ENCODE measurements at regions not wholly inside any gene's neighbourhood (a gene's known extent, or its start where the extent isn't known, plus 50 kb on each side); places are given as distances from the start of the nearest gene placed in this dataset.

- intact Hi-C loops (cut with micrococcal nuclease; ENCODE audit: unreplicated experiment) (no loop called here), in situ Hi-C loops (cut with HindIII; ENCODE audit: low pct_unique_long_range_greater_than_20kb, low sequenced_read_pairs) (no loop called here)
- no peak overlapping the region for H3K4me3 ChIP-seq (ENCODE audit: low read depth in 2 of 2, low read length in 2 of 2)
- ATAC-seq (no peak), DNase-seq (ENCODE audit: low read depth, low spot score) (no peak)
- H3K4me1 ChIP-seq (ENCODE audit: control insufficient read depth, insufficient read depth, low read length): no peaks in the 10 kb centered on the region
- BruUV-seq (replicated peaks): no TSS peak
- ChIA-PET CTCF (no interaction called here), POLR2A (no interaction called here)
- H3K27me3 ChIP-seq (ENCODE audit: control insufficient read depth, insufficient read depth, low read length): no peaks in the 10 kb centered on the region
- no peaks in the 10 kb centered on the region for H3K36me3 ChIP-seq (ENCODE audit: control insufficient read depth, insufficient read depth, low read length)
- H3K9me3 ChIP-seq (ENCODE audit: control insufficient read depth, insufficient read depth, low read depth, low read length): no peaks in the 10 kb centered on the region
- TF ChIP-seq TCF7L2 (IDR thresholded peaks at IDR 0.05; ENCODE audit: low read depth, low read length): no peak
- TF ChIP-seq, protein P1, sequence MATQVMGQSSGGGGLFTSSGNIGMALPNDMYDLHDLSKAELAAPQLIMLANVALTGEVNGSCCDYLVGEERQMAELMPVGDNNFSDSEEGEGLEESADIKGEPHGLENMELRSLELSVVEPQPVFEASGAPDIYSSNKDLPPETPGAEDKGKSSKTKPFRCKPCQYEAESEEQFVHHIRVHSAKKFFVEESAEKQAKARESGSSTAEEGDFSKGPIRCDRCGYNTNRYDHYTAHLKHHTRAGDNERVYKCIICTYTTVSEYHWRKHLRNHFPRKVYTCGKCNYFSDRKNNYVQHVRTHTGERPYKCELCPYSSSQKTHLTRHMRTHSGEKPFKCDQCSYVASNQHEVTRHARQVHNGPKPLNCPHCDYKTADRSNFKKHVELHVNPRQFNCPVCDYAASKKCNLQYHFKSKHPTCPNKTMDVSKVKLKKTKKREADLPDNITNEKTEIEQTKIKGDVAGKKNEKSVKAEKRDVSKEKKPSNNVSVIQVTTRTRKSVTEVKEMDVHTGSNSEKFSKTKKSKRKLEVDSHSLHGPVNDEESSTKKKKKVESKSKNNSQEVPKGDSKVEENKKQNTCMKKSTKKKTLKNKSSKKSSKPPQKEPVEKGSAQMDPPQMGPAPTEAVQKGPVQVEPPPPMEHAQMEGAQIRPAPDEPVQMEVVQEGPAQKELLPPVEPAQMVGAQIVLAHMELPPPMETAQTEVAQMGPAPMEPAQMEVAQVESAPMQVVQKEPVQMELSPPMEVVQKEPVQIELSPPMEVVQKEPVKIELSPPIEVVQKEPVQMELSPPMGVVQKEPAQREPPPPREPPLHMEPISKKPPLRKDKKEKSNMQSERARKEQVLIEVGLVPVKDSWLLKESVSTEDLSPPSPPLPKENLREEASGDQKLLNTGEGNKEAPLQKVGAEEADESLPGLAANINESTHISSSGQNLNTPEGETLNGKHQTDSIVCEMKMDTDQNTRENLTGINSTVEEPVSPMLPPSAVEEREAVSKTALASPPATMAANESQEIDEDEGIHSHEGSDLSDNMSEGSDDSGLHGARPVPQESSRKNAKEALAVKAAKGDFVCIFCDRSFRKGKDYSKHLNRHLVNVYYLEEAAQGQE (IDR thresholded peaks at IDR 0.05; ENCODE audit: insufficient read depth in 1 of 2, low read depth in 2 of 2, low read length in 1 of 2): no peak
- no peak for TF ChIP-seq SIN3A (IDR thresholded peaks at IDR 0.05; ENCODE audit: borderline replicate concordance, insufficient read depth, low read depth, low read length)
- no peak for TF ChIP-seq CTCF (IDR thresholded peaks at IDR 0.05)
- TF ChIP-seq POLR2AphosphoS5 (IDR thresholded peaks at IDR 0.05; ENCODE audit: low read depth, low read length): no peak
- no peak overlapping the region for H3K27ac ChIP-seq (ENCODE audit: low read length)
Observed at GRCh38 chr5:82599030-82599429, 320.9 kb upstream of the RPS23 start.

DNA sequence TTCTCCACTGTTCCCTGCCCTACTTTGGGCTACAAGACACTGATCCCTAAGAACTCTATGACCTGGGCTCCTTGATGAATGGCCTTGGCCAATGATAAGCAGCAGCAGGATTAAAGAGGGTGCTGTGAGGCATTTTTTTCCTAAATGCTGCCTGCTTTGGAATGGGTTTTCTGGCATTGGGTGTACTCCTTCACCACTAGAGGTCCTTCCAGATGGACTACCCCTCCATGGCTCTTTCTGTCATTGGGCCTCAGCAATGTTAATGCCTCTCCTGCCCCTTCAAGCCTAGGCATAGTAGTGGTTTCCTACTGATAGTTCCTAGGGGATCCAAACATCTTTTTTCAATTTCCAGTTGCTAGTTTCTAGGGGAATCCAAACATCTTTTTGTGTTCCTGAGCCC is 319.3 kb upstream of the RPS23 start:
- BruUV-seq (replicated peaks): no TSS peak
- ChIA-PET POLR2A (no interaction called here), CTCF (interaction anchor here (0.7 kb wide), 1 partner anchor 623 kb away, joined by 3 read pairs; no protein-coding TSS in a partner anchor)
- H3K27ac ChIP-seq (ENCODE audit: low read length): no peak overlapping the region
- no peaks in the 10 kb centered on the region for H3K36me3 ChIP-seq (ENCODE audit: control insufficient read depth, insufficient read depth, low read length)
- TF ChIP-seq, protein P1 (IDR thresholded peaks at IDR 0.05; ENCODE audit: insufficient read depth in 1 of 2, low read depth in 2 of 2, low read length in 1 of 2): no peak
- TF ChIP-seq CTCF (IDR thresholded peaks at IDR 0.05): 0 out of 2 replicates have a peak, but pooled peaks have one; percentile 18
- no peak for TF ChIP-seq POLR2AphosphoS5 (IDR thresholded peaks at IDR 0.05; ENCODE audit: low read depth, low read length)
- no peak for TF ChIP-seq TCF7L2 (IDR thresholded peaks at IDR 0.05; ENCODE audit: low read depth, low read length)
- no peak for TF ChIP-seq SIN3A (IDR thresholded peaks at IDR 0.05; ENCODE audit: borderline replicate concordance, insufficient read depth, low read depth, low read length)
- intact Hi-C loops (cut with micrococcal nuclease; ENCODE audit: unreplicated experiment) (no loop called here), in situ Hi-C loops (cut with HindIII; ENCODE audit: low pct_unique_long_range_greater_than_20kb, low sequenced_read_pairs) (no loop called here)
- no peaks in the 10 kb centered on the region for H3K27me3 ChIP-seq (ENCODE audit: control insufficient read depth, insufficient read depth, low read length)
- peak; percentile 7 for DNase-seq (ENCODE audit: low read depth, low spot score)
- no peak for ATAC-seq
- H3K4me1 ChIP-seq (ENCODE audit: control insufficient read depth, insufficient read depth, low read length): no peaks in the 10 kb centered on the region
- H3K9me3 ChIP-seq (ENCODE audit: control insufficient read depth, insufficient read depth, low read depth, low read length): no peaks in the 10 kb centered on the region; the same call in 1 of the 2 replicates
- no peak overlapping the region for H3K4me3 ChIP-seq (ENCODE audit: low read depth in 2 of 2, low read length in 2 of 2)
